ENCODE measurements at regions not wholly inside any gene's neighbourhood (a gene's known extent, or its start where the extent isn't known, plus 50 kb on each side); places are given as distances from the start of the nearest gene placed in this dataset.

GRCh38 chr17:51526507-51526906, 266.2 kb downstream of the UTP18 start:
- TF ChIP-seq GATA1 (IDR thresholded peaks at IDR 0.05; ENCODE audit: low read depth, low read length) (no peak), POLR2A (IDR thresholded peaks at IDR 0.05; ENCODE audit: low read length) (no peak)
